MCF 10A (cell line): ENCODE measurements at regions not wholly inside any gene's neighbourhood (a gene's known extent, or its start where the extent isn't known, plus 50 kb on each side); places are given as distances from the start of the nearest gene placed in this dataset.

Experiments
- BruUV-seq: library from RNA; stranded (reverse); fragments of 400-500 nt; replicated peaks from 2 replicates; lab custom pipeline; 2021; lab: Mats Ljungman, UMichigan
- CTCF ChIA-PET: fragments of 300-600 bp; sonication (Branson Sonifier 250); formaldehyde crosslinking; extraction: SDS; loops from one replicate; lab custom pipeline; 2021; ENCODE audit warnings: antibody characterized with exemption, inconsistent platforms; lab: Yijun Ruan, JAX
- POLR2A ChIA-PET: fragments of 300-600, 350-650 bp; sonication (Branson Sonifier 250); formaldehyde crosslinking; extraction: SDS; loops from one replicate; lab custom pipeline; 2020; ENCODE audit warnings: antibody characterized with exemption, inconsistent platforms; lab: Yijun Ruan, JAX
- DNase-seq: peaks from one replicate; pipeline ENCODE4 v3.0.0-alpha.2; 2018; ENCODE audit not compliant: unreplicated experiment
- H3K27ac Mint-ChIP-seq: one replicate; pipeline ENCODE4 v1.8.0; 2022; ENCODE audit warnings: mild to moderate bottlenecking, low read depth, mixed read lengths; ENCODE audit not compliant: unreplicated experiment
- H3K27me3 Mint-ChIP-seq: one replicate; pipeline ENCODE4 v1.8.0; 2022; ENCODE audit warnings: mixed read lengths; ENCODE audit not compliant: insufficient read depth, unreplicated experiment
- H3K36me3 Mint-ChIP-seq: one replicate; pipeline ENCODE4 v1.8.0; 2022; ENCODE audit warnings: mild to moderate bottlenecking, moderate library complexity, mixed read lengths; ENCODE audit not compliant: insufficient read depth, unreplicated experiment
- H3K4me1 Mint-ChIP-seq: one replicate; pipeline ENCODE4 v1.8.0; 2022; ENCODE audit warnings: mixed read lengths; ENCODE audit not compliant: insufficient read depth, unreplicated experiment
- H3K4me3 Mint-ChIP-seq: one replicate; pipeline ENCODE4 v1.8.0; 2022; ENCODE audit warnings: mild to moderate bottlenecking, moderate library complexity, mixed read lengths; ENCODE audit not compliant: unreplicated experiment
- H3K9me3 Mint-ChIP-seq: one replicate; pipeline ENCODE4 v1.8.0; 2022; ENCODE audit warnings: mixed read lengths; ENCODE audit not compliant: unreplicated experiment
- CTCF ChIP-seq: fragments of 200-600 bp; IDR thresholded peaks from one replicate; pipeline ENCODE4 v1.8.0; 2022; ENCODE audit warnings: antibody characterized with exemption, mild to moderate bottlenecking; ENCODE audit not compliant: unreplicated experiment
- intact Hi-C: fragments of 100-400 bp; cut with micrococcal nuclease; formaldehyde crosslinking; loops from 2 replicates; pipeline ENCODE4 v1.14.1; 2022

- POLR2A ChIA-PET, result no interaction called here
- H3K4me3 Mint-ChIP-seq, result no peak overlapping the region
- H3K27ac Mint-ChIP-seq, result no peak overlapping the region
- no peaks in the 10 kb centered on the region for H3K4me1 Mint-ChIP-seq
- no peaks in the 10 kb centered on the region for H3K36me3 Mint-ChIP-seq
- no peak for TF ChIP-seq CTCF
- no peaks in the 10 kb centered on the region for H3K9me3 Mint-ChIP-seq
- H3K27me3 Mint-ChIP-seq, result no peaks in the 10 kb centered on the region
- DNase-seq, result no peak
- CTCF ChIA-PET, result no interaction called here
- intact Hi-C loops, result no loop called here
- no TSS peak for BruUV-seq
These were observed 540.5 kb upstream of the FBXO33 start for GRCh38 chr14:39972704-39973103.

- POLR2A ChIA-PET, result no interaction called here
- no peaks in the 10 kb centered on the region for H3K4me1 Mint-ChIP-seq
- H3K4me3 Mint-ChIP-seq, result no peak overlapping the region
- BruUV-seq, result no TSS peak
- no peak overlapping the region for H3K27ac Mint-ChIP-seq
- no peaks in the 10 kb centered on the region for H3K27me3 Mint-ChIP-seq
- no peak for DNase-seq
- CTCF ChIA-PET, result interaction anchor here (0.8 to 1.6 kb wide), 2 partner anchors 10 to 210 kb away, joined by 4 to 5 read pairs; no protein-coding TSS in a partner anchor
- no peak for TF ChIP-seq CTCF
- H3K9me3 Mint-ChIP-seq, result peaks cover 2% of the 10 kb centered on the region
- intact Hi-C loops, result no loop called here
- H3K36me3 Mint-ChIP-seq, result no peaks in the 10 kb centered on the region
These were observed 535.7 kb upstream of the FBXO33 start for GRCh38 chr14:39967885-39968284.

GRCh38 chr14:39957987-39958386 lies 525.8 kb upstream of the FBXO33 start:
- Mint-ChIP-seq H3K9me3 (peaks cover 20% of the 10 kb centered on the region), H3K27me3 (peaks cover 43% of the 10 kb centered on the region), H3K36me3 (no peaks in the 10 kb centered on the region), H3K4me1 (no peaks in the 10 kb centered on the region), H3K27ac (no peak overlapping the region), H3K4me3 (no peak overlapping the region)
- intact Hi-C loops, result no loop called here
- no TSS peak for BruUV-seq
- TF ChIP-seq CTCF, result no peak
- CTCF ChIA-PET, result interaction anchor here (0.6 to 2.3 kb wide), 6 partner anchors 9 to 1641 kb away, joined by 3 to 11 read pairs (median 3); no protein-coding TSS in a partner anchor
- DNase-seq, result no peak
- POLR2A ChIA-PET, result interaction anchor here (1.0 kb wide), 1 partner anchor 388 kb away, joined by 3 read pairs; no protein-coding TSS in a partner anchor

- intact Hi-C loops, result no loop called here
- no TSS peak for BruUV-seq
- TF ChIP-seq CTCF, result no peak
- no peaks in the 10 kb centered on the region for H3K36me3 Mint-ChIP-seq
- H3K4me1 Mint-ChIP-seq, result no peaks in the 10 kb centered on the region
- H3K27ac Mint-ChIP-seq, result no peak overlapping the region
- no peak overlapping the region for H3K4me3 Mint-ChIP-seq
- DNase-seq, result no peak
- CTCF ChIA-PET, result interaction anchor here (0.6 to 2.3 kb wide), 9 partner anchors 8 to 1642 kb away, joined by 3 to 11 read pairs (median 3); no protein-coding TSS in a partner anchor
- POLR2A ChIA-PET, result interaction anchor here (0.7 to 1.0 kb wide), 2 partner anchors 10 to 387 kb away, joined by 3 read pairs; no protein-coding TSS in a partner anchor
- peaks cover 21% of the 10 kb centered on the region for H3K9me3 Mint-ChIP-seq
- H3K27me3 Mint-ChIP-seq, result peaks cover 43% of the 10 kb centered on the region
These were observed 525.1 kb upstream of the FBXO33 start for GRCh38 chr14:39957290-39957689.
